ENCODE measurements at regions not wholly inside any gene's neighbourhood (a gene's known extent, or its start where the extent isn't known, plus 50 kb on each side); places are given as distances from the start of the nearest gene placed in this dataset.

DNA sequence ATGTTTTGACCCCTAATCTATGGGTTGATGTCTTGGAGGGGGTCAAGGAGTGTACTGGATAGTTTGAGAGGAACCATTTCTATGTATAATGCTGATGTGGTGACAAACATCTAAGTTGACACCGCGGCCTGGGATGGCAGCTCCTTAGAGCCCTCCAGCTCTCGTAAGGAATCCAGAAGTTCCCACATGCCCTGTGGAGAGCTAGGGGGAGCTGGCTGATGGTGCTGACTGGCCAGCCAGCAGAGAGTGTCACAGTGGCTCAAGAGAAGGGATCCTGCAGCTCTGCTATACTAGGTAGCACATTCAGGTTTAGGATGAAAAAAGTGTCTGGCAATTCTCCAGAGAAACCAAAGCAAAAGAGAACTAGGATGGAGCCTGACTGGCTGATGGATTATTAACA lies 842.2 kb upstream of the VRK2 start:
- no peak for TF ChIP-seq EZH2phosphoT487 (conservative IDR thresholded peaks at IDR 0.05; ENCODE audit: low read length)
- TF ChIP-seq, protein P1, sequence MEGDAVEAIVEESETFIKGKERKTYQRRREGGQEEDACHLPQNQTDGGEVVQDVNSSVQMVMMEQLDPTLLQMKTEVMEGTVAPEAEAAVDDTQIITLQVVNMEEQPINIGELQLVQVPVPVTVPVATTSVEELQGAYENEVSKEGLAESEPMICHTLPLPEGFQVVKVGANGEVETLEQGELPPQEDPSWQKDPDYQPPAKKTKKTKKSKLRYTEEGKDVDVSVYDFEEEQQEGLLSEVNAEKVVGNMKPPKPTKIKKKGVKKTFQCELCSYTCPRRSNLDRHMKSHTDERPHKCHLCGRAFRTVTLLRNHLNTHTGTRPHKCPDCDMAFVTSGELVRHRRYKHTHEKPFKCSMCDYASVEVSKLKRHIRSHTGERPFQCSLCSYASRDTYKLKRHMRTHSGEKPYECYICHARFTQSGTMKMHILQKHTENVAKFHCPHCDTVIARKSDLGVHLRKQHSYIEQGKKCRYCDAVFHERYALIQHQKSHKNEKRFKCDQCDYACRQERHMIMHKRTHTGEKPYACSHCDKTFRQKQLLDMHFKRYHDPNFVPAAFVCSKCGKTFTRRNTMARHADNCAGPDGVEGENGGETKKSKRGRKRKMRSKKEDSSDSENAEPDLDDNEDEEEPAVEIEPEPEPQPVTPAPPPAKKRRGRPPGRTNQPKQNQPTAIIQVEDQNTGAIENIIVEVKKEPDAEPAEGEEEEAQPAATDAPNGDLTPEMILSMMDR (IDR thresholded peaks at IDR 0.05; ENCODE audit: insufficient read depth, low read length, poor library complexity, severe bottlenecking): no peak

Data from SU-DHL-6 (cell line).